Heart left ventricle (tissue), 13 donors: ENCODE measurements at regions not wholly inside any gene's neighbourhood (a gene's known extent, or its start where the extent isn't known, plus 50 kb on each side); places are given as distances from the start of the nearest gene placed in this dataset.

Experiments
- POLR2A ChIP-seq, 2 donors: fragments of 450-650 bp; IDR thresholded peaks; one replicate each; pipeline ENCODE4 v1.6.1; 2017; ENCODE audit warnings: antibody characterized with exemption in 2 of 2, mild to moderate bottlenecking in 2 of 2, moderate library complexity in 2 of 2
- TF ChIP-seq, protein P1 (sequence below), 12 donors: fragments of 200-600 bp; sonication (generic) in 4 of 12; IDR thresholded peaks; one replicate each; pipeline versions ENCODE4 v1.5.0 to v1.8.0; 2018 to 2022; ENCODE audit warnings: antibody characterized with exemption in 12 of 12, mild to moderate bottlenecking in 5 of 12
- donor health status: ischemic (EF 13 %, LVEDD 7.1; RV severe dilation, severe dysfunction).
- donor health status: DM: no; HTN: yes; CAD: no.
- donor health status: DM: no; HTN: no; CAD: no.
- donor health status: ischemic (EF 25% LVEDD 6.9; RV normal size, moderate dysfunction).
- donor health status: ischemic (EF 25% LVEDD 5.7; RV mildly dilated, moderate dysfunction).
- donor health status: ischemic (EF 35%, LVEDD 5.7; RV mildly dilated, moderate dysfunction).
- donor health status: nonischemic (EF 11% LVEDD 7.7; RV severe dilation, severe dysfunction).
- donor health status: DM: yes; HTN: yes; CAD: no.
- donor health status: PGD.
- donor health status: ischemic (EF 29% LVEDD 5.4; RV normal size, mild dysfunction).
- donor health status: nonischemic (EF 23%, LVEDD 6.1; RV moderate dilation, normal function).

DNA sequence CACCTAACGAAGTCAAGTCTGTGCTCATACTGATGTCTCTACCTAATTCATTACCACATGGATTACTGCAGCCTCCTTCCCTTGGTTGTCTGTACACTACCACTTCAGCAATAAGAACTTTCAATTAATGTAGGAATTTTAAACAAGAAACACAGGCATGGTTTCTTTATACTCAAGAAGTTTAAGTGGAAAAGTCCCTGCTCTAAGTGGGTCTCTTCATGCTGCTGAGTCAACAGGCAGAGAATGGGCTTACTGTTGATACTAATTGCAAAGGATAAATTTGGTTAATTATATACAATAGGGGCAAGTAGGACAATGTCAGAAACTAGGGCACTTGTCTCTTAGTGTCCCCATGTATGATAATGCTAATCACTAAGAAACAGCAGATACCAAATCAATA lies 392.6 kb downstream of the DSEL start:
- TF ChIP-seq, protein P1, sequence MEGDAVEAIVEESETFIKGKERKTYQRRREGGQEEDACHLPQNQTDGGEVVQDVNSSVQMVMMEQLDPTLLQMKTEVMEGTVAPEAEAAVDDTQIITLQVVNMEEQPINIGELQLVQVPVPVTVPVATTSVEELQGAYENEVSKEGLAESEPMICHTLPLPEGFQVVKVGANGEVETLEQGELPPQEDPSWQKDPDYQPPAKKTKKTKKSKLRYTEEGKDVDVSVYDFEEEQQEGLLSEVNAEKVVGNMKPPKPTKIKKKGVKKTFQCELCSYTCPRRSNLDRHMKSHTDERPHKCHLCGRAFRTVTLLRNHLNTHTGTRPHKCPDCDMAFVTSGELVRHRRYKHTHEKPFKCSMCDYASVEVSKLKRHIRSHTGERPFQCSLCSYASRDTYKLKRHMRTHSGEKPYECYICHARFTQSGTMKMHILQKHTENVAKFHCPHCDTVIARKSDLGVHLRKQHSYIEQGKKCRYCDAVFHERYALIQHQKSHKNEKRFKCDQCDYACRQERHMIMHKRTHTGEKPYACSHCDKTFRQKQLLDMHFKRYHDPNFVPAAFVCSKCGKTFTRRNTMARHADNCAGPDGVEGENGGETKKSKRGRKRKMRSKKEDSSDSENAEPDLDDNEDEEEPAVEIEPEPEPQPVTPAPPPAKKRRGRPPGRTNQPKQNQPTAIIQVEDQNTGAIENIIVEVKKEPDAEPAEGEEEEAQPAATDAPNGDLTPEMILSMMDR (IDR thresholded peaks at IDR 0.05): no peak
- no peak for TF ChIP-seq POLR2A (IDR thresholded peaks at IDR 0.05)
